Limb (tissue), 2 donors: ENCODE measurements at regions not wholly inside any gene's neighbourhood (a gene's known extent, or its start where the extent isn't known, plus 50 kb on each side); places are given as distances from the start of the nearest gene placed in this dataset.

ENCODE experiments used
- DNase-seq, 2 donors: peaks; one replicate each; pipeline ENCODE4 v3.0.0-alpha.2; 2016; ENCODE audit errors: extremely low spot score in 2 of 2

DNA sequence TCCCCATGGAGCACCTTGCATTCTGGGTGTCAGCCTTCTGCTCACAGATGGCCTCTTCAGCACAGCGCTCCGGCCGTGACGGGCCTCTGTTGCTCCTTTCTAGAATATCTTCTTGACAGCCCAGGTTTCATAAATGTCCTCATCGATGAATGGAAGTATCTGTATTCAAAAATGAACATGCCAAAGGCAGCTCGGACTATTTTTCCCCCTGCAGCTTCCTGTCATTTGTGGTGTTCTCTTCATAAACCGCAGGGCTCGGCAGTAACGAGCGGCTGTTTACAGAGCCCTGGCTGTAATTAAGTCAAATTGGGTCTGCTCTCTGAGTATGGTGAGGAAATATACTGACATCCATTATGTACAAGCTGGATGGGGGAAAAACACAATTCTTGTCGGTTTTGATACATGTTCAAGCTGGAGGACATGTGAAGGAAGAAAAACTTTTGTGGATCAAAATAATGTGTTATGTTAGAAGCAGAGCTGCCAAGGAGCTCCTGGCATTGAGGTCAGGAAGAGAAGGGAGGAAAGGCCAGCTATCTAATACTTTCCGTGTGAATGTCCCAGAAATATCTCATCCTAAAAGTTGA lies 154.1 kb upstream of the CD180 start:
- DNase-seq = no peak

DNA sequence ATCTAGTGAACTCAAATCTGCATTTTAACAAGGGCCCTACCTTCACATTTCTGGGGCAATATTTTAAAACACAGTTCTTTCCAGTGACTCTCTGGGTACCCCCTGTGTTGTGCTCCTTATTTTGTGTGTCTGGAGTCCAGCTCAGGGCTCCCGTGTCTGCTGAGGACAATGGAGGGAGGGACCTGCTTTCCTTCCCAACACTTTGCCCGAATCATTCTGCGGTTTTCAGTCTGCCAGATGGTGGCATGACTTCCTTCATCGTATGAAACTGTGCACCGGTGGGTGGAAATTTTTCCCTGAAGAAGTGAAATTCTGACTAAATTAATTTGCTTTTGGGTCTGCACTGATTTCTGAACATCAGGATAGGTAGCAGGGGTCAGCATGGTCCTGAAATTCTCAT lies 153.6 kb upstream of the CD180 start:
- no peak for DNase-seq

DNA sequence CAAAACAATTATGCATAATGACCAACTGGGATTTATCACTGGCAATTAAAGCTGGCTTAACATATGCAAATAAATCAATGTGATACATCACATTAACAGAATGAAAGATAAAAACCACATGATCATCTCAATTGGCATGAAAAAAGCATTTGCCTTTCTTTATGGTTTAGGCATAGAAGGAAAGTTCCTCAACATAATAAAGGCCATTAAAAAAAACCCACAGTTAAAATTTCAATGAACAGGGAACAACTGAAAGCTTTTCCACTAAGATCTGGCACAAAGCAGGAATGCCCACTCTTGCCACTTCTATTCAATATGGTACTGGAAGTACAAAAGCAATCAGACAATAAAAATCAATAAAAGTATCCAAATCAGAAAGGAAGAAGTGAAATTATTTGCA lies 151.2 kb upstream of the CD180 start:
- DNase-seq = no peak

DNA sequence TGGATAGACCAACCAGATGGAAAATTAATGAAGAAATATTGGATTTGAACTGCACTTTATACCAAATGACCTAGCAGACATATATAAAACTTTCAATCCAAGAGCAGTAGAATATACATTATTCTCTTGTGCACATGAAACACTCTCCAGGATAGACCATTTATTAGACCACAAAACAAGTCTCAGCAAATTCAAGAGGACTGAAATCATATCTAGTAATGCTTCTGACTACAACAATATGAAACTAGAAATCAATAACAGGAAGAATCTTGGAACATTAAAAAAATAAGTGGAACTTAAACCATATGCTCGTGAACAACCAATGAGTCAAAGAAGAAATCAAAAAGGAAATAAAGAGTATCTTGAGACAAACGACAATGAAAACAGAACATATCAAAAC lies 150.0 kb upstream of the CD180 start:
- DNase-seq = no peak

DNA sequence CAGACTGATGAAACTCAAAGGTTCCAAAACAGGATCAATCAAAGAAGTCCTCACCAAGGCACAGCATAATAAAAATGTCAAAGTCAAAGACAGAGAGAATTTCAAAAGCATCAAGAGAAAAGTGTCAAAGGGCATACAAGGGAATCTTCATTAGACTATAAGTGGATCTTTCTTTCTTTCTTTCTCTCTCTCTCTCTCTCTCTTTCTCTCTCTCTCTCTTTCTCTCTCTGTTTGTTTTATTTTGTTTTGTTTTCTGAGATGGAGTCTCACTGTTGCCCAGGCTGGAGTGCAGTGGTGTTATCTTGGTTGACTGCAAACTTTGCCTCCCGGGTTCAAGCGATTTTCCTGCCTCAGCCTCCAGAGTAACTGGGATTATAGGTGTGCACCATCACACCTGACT lies 148.3 kb upstream of the CD180 start:
- DNase-seq = no peak

DNA sequence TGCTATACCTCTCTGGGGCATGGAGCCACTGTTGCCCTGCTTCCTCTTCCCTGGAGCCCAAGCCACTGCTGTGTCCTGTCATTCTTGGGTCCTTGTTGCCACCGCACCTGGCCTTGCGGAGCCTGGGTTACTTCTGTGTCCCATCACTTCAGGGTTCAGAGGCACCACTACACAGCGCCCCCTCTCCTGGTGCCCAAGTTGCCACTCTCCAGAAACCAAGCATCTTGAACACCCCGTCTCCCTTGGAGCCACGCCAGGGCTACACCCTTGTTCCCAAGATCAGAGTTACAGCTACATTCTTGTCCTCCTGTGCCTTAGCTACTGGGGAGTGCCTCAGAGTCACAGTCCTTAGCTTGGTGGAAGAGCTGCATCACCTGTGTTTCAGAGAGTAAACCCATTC lies 147.2 kb upstream of the CD180 start:
- DNase-seq = no peak

DNA sequence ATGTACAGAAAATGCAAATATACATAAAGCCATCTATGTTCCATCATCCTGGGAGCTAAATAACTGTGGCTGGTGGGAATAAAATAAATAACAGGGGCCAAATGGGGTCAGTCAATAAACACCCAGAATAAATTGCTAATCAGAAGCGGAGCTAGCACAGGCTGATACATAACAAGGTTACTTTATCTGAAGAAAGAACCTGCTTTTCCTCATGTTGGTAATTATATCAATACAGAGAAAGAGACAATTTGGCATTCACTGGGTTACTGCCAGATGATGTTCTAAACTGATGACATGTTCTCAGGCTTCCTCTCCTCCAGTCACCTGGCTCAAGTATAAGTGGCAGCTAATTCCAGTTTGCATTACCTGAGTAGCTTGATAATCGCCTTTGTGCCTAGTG lies 144.9 kb upstream of the CD180 start:
- DNase-seq = no peak

DNA sequence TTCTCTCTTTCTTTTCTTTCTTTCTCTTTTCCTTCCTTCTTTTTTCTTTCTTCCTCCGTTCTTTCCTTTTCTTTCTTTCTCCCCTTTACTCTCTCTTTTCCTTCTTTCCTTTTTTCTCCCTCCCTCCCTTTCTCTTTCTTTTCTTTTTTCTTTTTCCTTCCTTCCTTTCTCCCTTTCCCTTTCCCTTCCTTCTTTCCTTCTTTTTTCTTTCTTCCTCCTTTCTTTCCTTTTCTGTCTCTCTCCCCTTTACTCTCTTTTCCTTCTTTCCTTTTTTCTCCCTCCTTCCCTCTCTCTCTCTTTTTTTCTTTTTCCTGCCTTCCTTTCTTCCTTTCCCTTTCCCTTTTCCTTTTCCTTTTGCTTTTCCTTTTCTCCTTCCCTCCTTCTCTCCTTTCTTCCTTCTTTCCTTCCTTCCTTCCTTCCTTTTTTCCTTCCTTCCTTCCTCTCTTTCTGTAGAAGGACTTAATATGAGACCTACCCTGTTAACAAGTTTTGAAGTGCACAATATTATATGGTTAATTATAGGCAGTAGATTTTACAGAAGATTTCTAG lies 142.7 kb upstream of the CD180 start:
- no peak for DNase-seq

DNA sequence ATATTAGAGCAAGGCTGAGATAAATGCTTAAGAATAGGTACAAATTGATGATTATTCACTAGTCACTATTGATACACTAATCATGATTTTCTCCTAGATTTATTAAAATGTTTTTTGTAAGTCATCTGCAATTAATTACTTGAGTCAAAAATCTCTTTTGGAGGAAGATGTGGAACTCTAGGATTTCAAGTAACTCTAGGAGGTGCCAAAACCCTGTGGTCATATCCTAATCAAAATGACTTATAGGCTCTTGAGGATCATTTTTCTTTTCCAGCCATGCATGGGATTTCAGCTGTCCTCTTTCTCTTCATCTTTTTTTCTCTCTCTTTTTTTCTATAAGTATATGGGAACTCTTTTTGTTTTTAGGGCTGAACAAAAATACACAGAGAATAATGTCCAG lies 141.8 kb upstream of the CD180 start:
- DNase-seq = peak in 1 of 2 donors; percentile 40

DNA sequence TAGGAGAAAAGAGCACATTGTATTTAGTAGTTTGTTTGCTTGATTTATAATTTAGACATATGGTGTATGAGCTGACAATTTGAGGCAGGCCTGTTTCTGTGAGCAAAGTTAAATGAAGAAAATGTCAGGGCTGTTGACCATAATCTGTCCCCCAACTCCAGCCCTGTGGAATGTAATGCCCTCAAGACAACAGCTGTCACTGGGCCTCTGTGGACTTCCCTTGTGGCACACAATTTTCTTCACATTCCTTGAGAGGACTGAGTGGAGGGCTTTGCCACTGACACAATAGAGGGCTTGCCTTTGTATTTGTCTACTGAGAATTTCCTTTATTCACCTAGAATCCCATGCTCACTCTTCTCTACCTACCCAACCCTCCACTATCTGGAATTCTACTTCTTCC lies 141.2 kb upstream of the CD180 start:
- DNase-seq = no peak

DNA sequence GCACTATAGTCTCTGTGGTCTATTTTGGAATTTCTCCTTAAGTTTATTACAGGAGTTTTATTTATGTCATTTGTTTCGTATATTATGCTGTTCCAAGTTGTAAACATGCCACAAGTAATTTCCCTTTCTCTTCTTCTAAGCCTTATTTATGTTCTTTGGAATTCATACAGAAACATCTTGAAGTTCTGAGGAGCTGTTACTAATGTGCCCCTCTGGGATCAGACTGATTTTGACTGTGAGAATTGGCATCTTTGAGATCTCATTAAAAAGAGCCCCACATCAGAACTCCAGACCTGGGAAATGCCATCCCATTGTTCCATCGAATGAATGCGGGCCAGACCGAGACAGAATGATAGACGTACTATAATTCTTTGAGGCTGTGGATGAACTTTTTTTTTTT lies 138.8 kb upstream of the CD180 start:
- peak in 1 of 2 donors; percentile 21 for DNase-seq

DNA sequence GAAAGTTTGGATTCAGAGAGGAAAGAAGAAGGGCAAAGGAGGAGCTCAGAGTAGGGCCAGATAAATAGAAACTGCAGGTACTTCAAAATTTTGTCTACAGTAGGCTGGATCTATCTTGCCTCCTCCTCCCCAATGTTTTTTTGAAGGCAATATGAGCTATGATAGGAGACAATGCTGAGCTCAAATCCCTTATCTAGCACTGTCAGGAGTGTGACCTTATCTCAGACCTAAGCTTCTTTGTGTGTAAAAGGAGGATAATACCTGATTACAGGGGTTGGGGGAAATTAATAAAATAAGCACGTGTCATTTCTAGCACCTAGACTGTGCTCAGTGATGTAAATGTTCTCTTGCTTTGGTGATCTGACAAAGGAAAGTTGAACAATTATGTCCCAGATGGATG lies 137.8 kb upstream of the CD180 start:
- no peak for DNase-seq

DNA sequence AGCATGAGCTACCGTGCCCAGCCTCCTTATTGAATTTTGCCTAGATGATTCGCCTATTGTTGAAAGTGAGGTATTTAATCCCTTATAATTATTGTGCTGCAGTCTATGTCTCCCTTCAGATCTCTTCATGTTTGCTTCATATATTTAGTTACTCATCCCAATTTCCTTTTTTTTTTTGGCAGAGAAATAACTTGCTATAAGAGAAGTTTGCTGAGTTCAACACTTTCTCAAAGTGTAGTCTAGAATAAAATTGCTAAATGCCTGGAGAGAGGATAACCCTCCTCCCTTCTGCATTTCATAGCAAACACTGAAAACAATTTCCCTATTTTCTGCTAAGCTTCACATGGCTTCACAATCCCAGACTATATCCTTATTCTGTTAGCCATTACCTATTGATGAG lies 136.6 kb upstream of the CD180 start:
- DNase-seq = no peak

DNA sequence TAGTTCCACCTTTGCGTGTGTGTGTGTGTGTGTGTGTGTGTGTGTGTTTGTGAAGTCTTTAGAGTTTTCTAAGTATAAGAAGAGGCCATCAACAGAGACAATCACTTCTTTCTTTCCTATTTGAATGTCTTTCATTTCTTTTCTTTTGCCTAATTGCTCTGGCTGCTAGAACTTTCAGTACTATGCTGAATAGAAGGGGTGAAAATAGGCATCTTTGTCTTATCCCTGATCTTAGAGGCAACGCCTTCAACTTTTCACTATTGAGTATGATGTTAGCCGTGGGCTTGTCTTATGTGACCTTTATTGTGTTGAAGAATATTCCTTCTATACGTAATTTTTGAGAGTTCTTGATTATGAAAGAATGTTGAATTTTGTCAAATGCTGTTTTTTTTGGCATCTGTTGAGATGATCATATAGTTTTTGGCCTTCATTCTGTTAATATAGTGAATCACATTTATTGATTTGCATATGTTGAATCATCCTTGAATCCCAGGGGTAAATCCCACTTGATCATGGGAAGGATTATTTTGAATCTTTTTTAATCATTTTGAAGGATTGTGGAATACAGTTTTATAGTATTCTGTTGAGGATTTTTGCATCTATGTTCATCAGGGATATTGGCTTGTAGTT lies 134.8 kb upstream of the CD180 start:
- no peak for DNase-seq

DNA sequence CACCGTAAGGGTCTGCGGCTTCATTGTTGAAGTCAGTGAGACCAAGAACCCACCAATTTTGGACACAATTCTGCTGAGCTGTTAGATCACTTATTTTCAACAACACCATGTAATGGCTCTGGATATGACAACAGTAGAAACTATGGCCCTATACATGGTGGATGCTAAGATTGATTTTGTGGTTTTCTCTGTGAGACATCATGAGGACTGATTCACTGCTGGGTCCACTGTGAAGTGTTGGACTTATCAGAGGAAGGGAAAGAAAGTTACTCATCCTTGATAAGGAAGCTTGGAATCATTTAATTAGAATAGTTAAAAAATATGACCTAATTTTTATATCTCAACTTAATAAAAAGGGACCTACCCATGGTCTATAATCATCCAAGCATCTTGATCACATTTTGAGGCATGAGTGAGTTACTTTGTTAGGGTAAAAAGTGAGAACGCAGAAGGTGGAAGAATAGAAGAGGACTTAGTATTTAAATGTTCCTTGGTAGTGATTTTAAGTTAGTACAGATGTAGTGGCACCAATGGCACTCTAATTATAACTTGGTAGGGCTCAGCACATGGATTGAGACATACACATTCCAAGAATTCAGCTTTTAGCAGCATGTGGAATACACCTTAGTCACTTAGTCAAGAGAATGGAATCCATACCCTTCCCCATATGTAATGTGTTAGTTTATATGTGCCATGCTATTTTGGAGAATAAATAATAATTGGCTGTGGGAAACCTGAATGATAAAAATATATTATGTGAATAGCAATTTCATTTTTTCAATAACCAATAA lies 123.5 kb upstream of the CD180 start:
- DNase-seq = no peak

DNA sequence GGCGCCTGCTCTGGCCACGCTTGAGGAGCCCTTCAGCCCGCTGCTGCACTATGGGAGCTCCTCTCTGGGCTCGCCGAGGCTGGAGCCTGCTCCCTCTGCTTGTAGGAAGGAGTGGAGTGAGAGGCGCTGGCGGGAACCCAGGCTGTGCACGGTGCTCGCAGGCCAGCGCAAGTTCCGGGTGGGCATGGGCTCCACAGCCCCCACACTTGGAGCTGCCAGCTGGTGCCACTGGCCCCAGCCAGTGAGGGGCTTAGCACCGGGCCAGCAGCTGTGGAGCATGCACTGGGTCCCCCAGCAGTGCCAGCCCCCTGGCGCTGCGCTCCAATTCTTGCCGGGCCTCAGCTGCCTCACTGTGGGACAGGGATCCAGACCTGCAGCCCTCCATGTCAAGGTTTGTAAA lies 122.1 kb upstream of the CD180 start:
- DNase-seq = no peak

DNA sequence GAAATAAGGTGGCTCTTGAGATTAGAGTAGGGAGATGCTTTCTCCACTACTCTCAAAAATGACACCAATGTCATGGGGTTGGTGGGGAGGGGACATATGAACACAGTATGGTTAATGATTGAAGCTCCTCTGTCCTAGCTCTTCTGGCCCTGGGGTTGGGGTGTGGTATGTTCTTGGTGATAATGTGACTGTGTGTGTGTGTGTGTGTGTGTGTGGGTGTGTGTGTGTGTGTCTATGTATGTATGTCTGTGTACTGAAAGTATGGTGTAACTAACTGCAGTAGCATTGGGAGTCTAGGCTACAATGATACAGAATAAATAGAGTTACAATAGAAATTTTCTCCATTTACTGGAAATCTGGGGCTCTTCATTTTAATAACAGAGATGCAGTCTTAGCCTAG lies 121.0 kb upstream of the CD180 start:
- DNase-seq = no peak

DNA sequence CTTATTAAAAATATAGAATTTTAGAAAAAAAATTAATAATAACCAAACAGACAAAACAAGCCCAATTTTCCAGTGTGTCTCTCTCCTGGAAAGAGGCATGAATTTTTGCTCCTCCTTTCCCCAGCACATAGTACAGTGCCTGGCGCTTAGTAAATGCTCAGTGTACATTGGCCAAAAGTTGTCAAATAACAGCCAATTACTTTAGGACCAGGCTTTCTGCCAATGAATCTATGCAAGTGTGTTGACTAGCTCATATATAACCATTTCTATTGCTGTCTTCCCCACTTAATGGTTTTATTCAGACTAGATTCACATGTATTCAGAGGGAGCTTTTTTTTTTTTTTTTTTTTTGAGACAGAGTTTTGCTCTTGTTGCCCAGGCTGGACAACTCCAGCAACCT lies 120.1 kb upstream of the CD180 start:
- no peak for DNase-seq

DNA sequence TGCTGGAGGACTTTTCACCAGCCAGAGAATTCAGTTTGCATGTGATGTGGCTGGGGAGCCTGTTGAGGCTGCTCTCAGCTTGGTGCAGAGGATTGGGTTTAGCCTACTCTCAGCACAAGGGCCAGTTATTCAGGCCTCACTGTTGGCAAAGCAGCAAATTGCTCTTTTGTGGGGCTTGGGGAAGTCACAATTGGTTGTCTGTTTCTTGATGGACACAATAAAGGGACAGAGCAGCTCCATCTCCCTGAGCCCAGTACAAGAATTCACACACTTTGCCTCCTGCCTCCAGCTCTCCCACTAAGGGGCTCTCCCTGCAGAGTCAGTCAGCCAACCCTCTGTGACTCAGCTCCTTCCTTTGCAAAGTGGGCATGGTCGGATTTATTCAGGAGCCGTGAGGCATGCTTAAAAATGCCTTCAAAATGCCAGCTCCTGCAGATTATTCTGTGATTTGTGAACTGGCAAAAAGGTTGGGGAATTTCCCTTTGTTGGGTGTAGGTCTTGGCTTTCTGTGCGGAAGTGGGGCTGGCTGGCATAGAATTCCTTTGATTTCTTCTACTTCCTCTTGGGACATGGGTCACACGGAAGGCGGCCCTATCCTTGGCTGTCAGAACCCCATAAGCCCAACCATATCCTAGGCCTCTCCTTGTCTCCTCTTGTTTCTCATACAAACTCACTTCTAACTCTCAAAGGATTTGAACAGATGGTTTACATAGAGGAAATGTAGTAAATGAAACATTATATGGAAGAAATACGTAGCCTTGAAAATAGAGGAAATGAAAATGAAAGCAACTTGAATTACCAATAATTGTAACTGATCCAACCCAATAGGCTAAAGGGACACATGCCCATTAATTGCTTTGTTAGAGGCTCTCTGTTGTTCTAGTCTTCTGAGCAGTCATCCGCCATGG lies 118.7 kb upstream of the CD180 start:
- peak in 1 of 2 donors; percentile 45 for DNase-seq

DNA sequence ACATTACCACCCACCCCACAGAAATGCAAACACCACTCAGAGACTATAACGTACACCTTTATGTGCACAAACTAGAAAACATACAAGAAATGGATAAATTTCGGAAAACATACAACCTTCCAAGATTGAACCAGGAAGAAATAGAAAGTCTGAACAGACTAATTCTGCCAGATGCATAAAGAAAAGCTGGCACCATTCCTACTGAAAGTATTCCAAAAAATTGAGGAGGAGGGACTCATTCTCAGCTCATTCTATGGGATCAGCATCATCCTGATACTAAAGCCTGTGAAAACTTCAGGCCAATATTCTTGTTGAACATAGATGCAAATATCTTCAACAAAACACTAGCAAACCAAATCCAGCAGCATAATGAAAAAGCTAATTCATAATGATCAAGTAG lies 115.1 kb upstream of the CD180 start:
- DNase-seq = no peak

DNA sequence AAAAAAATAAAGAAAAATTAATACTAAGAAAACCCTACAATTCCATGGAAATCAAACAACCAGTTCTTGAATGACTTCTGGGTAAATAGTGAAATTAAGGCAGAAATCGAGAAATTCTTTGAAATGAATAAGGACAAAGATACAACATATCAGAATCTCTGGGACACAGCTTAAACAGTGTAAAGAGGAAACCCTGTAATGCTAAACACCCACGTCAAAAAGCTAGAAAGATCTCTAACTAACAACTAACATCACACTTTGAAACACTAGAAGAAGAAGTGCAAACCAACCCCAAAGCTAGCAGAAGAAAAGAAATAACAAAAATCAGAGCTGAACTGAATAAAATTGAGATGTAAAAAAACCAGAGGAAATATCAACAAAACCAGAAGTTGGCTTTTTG lies 114.6 kb upstream of the CD180 start:
- no peak for DNase-seq

DNA sequence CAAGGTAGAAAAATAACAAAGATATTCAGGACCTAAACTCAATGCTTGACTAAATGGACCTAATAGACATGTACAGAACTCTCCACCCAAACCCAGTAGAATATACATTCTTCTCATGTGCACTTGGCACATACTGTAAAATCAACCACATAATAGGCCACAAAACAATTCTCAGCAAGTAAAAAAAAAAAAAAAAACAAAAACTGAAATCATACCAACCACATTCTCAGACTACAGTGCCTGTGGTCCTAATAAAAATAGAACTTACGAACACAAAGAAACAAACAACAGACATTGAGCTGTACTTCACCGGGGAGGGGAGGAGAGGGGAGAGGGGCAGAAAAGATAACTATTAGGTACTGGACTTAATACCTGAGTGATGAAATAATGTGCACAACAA lies 114.1 kb upstream of the CD180 start:
- DNase-seq = no peak
